T-cell (primary cell): ENCODE measurements at regions not wholly inside any gene's neighbourhood (a gene's known extent, or its start where the extent isn't known, plus 50 kb on each side); places are given as distances from the start of the nearest gene placed in this dataset.

Source experiments
- ATAC-seq, 4 experiments: fragments of 200-7000 bp in 3 of 4; fragments of 150-1000 bp in 1 of 4; cut with Tn5 transposase; replicated peaks in 1 of 4; 1 replicate in 3 of 4; 2 replicates in 1 of 4; pipeline ENCODE4 v1.10.0; 2021; ENCODE audit warnings: moderate library complexity in 3 of 4, mild to moderate bottlenecking in 2 of 4, moderate number of reproducible peaks in 1 of 4
- CTCF ChIA-PET, 2 donors: fragments of 300-600 bp; sonication (Branson Sonifier 250); formaldehyde crosslinking; loops; one replicate each; lab custom pipeline; 2022; ENCODE audit warnings: antibody characterized with exemption in 2 of 2; lab: Charles Lee
- POLR2A ChIA-PET, 2 donors: fragments of 300-600 bp; sonication (Branson Sonifier 250); formaldehyde crosslinking; loops; one replicate each; lab custom pipeline; 2022; ENCODE audit warnings: antibody characterized with exemption in 2 of 2; lab: Charles Lee
- DNase-seq, 35 experiments: peaks; one replicate each; pipeline versions ENCODE4 v3.0.0 to v3.0.0-alpha.2; 2013 to 2023
- H3K27ac ChIP-seq: one replicate; pipeline ENCODE4 v1.5.1; 2013; ENCODE audit warnings: low read length
- H3K27me3 ChIP-seq, 2 experiments: replicated peaks in 1 of 2; 1 replicate in 1 of 2; 2 replicates in 1 of 2; pipeline versions ENCODE4 v1.6.1 to v1.7.0; 2013; ENCODE audit warnings: low read length in 1 of 2, mixed read lengths in 1 of 2; ENCODE audit not compliant: control insufficient read depth in 2 of 2, insufficient read depth in 2 of 2; ENCODE audit errors: extremely low read depth in 1 of 2
- H3K36me3 ChIP-seq, 2 donors: 1 replicate in 1 of 2; 2 replicates in 1 of 2; pipeline versions ENCODE4 v1.6.1 to v1.7.0; 2013; ENCODE audit warnings: low read length in 1 of 2; ENCODE audit not compliant: control insufficient read depth in 2 of 2, insufficient read depth in 1 of 2; ENCODE audit errors: extremely low read depth in 1 of 2
- H3K4me1 ChIP-seq, 2 experiments: 1 replicate in 1 of 2; 2 replicates in 1 of 2; pipeline versions ENCODE4 v1.6.1 to v1.7.0; 2013; ENCODE audit warnings: low read length in 2 of 2, mixed read lengths in 1 of 2; ENCODE audit not compliant: insufficient read depth in 2 of 2, control insufficient read depth in 1 of 2; ENCODE audit errors: extremely low read depth in 1 of 2
- H3K4me3 ChIP-seq, 2 donors: 1 replicate in 1 of 2; 2 replicates in 1 of 2; pipeline versions ENCODE4 v1.5.1 to v1.7.0; 2013; ENCODE audit warnings: mild to moderate bottlenecking in 2 of 2, low read length in 1 of 2, moderate library complexity in 1 of 2; ENCODE audit not compliant: control insufficient read depth in 1 of 2; ENCODE audit errors: extremely low read depth in 1 of 2
- H3K9me3 ChIP-seq: 2 replicates; pipeline ENCODE4 v1.7.0; 2013
- H3K27ac Mint-ChIP-seq, 2 donors: one replicate each; pipeline ENCODE4 v1.8.0; 2020 to 2021; ENCODE audit warnings: mild to moderate bottlenecking in 2 of 2, mixed read lengths in 2 of 2
- H3K27me3 Mint-ChIP-seq, 2 donors: one replicate each; pipeline ENCODE4 v1.8.0; 2021 to 2022; ENCODE audit warnings: mixed read lengths in 2 of 2
- H3K36me3 Mint-ChIP-seq: one replicate; pipeline ENCODE4 v1.8.0; 2021; ENCODE audit warnings: mixed read lengths
- H3K4me1 Mint-ChIP-seq, 3 donors: one replicate each; pipeline ENCODE4 v1.8.0; 2020 to 2022; ENCODE audit warnings: mixed read lengths in 3 of 3, mild to moderate bottlenecking in 1 of 3
- H3K4me3 Mint-ChIP-seq, 3 donors: one replicate each; pipeline ENCODE4 v1.8.0; 2020 to 2022; ENCODE audit warnings: mild to moderate bottlenecking in 3 of 3, mixed read lengths in 3 of 3, moderate library complexity in 3 of 3
- H3K9me3 Mint-ChIP-seq, 3 donors: one replicate each; pipeline ENCODE4 v1.8.0; 2020 to 2022; ENCODE audit warnings: mixed read lengths in 3 of 3
- WGBS: methylation state at CpG from one replicate; pipeline ENCODE4 v1.1.5; 2013; ENCODE audit warnings: missing lambda C conversion rate; ENCODE audit not compliant: insufficient coverage; 5-methylcytosine and 5-hydroxymethylcytosine counted together

DNA sequence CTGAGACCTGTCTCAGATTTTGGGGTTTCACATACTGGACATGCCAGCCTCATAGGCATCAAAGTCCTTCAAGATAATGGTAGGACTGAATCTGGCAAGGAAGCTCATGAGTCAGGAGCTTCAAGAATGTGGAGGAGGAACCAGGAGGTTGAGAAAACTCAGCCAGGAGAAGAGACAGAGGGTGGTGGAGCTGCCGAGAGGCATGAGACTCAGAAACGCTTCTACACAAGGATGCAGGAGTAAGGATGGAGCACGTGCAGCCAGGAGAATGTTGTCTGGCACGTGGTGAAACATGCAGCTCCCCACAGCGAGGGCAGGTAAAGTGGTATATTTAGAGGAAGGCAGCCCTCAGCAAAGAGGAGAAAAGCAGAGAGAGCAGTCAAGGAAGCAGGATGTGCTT lies 148.7 kb upstream of the ISX start:
- ATAC-seq (no peak), DNase-seq (no peak)
- ChIA-PET POLR2A (no interaction called here), CTCF (no interaction called here)
- Histone ChIP-seq H3K27ac (no peak overlapping the region), H3K9me3 (no peaks in the 10 kb centered on the region), H3K36me3 (no peaks in the 10 kb centered on the region), H3K27me3 (peaks cover 0 to 5% of the 10 kb centered on the region in 2 experiments), H3K4me3 (no peak overlapping the region), H3K4me1 (no peaks in the 10 kb centered on the region)
- Mint-ChIP-seq H3K36me3 (no peaks in the 10 kb centered on the region), H3K27ac (no peak overlapping the region), H3K9me3 (peaks cover 0 to 8% (median 0%) of the 10 kb centered on the region in 3 donors), H3K4me3 (no peak overlapping the region), H3K4me1 (no peaks in the 10 kb centered on the region), H3K27me3 (peaks cover 6 to 18% of the 10 kb centered on the region in 2 donors)
- 68% methylated on average over 3 of the region's 5 CpGs for WGBS

DNA sequence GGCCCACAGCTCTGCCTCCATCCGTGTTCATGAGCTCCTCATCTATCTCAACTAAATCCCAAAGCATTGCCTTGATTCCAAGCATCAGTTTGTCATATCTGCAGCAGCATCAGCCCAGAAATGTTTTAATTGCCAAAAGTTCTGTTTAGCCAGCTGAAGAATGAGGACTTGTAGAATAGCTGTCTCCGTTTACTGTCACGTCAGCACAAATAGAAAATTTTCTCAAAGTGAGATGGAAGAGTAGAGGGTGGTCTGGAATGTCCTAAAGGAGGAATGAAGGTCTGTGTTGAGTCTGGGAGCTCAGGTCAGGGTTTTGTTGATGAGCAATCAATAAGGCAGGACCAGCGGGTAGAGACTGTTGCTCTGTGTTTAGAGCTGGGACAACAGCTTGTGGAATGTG lies 134.9 kb upstream of the ISX start:
- Mint-ChIP-seq H3K27ac (no peak overlapping the region), H3K4me3 (no peak overlapping the region), H3K9me3 (peaks cover 0 to 5% (median 4%) of the 10 kb centered on the region in 3 donors), H3K27me3 (peaks cover 0 to 4% of the 10 kb centered on the region in 2 donors), H3K4me1 (no peaks in the 10 kb centered on the region), H3K36me3 (no peaks in the 10 kb centered on the region)
- CTCF ChIA-PET: interaction anchor here in 1 of 2 donors (0.6 kb wide), 1 partner anchor 143 kb away, joined by 3 read pairs; no protein-coding TSS in a partner anchor
- POLR2A ChIA-PET: no interaction called here
- Histone ChIP-seq H3K36me3 (no peaks in the 10 kb centered on the region), H3K4me1 (no peaks in the 10 kb centered on the region), H3K27ac (no peak overlapping the region), H3K4me3 (no peak overlapping the region), H3K27me3 (no peaks in the 10 kb centered on the region), H3K9me3 (no peaks in the 10 kb centered on the region)
- DNase-seq (no peak), ATAC-seq (no peak)
- 77% methylated on average over 3 of the region's 4 CpGs for WGBS

DNA sequence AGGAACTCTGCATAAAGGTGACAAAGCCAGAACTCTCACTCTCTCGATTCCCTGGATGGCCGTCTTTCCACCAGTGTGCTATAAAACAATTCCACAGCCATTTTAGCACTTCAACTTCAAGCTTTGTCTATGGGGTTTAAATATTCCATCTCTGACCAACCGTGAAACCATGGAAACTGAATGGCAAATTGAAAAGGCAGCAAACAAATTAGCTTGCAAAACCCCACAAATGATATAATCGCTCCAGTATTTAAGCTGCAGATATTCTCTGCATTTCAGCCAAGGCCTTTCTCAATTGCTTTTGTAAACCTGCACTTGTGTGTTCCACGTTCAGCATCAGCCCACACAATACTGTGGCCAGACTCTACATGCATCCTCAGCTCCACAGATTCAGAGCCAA lies 131.7 kb upstream of the ISX start:
- Histone ChIP-seq H3K4me1 (no peaks in the 10 kb centered on the region), H3K9me3 (no peaks in the 10 kb centered on the region), H3K4me3 (no peak overlapping the region), H3K36me3 (no peaks in the 10 kb centered on the region), H3K27ac (no peak overlapping the region), H3K27me3 (no peaks in the 10 kb centered on the region)
- CTCF ChIA-PET: no interaction called here
- Mint-ChIP-seq H3K9me3 (peaks cover 4 to 6% (median 4%) of the 10 kb centered on the region in 3 donors), H3K4me3 (no peak overlapping the region), H3K27me3 (peaks cover 0 to 1% of the 10 kb centered on the region in 2 donors), H3K36me3 (no peaks in the 10 kb centered on the region), H3K27ac (no peak overlapping the region), H3K4me1 (no peaks in the 10 kb centered on the region)
- DNase-seq: no peak
- POLR2A ChIA-PET: no interaction called here
- WGBS: 53% methylated on average over 2 of the region's 5 CpGs
- ATAC-seq: no peak

DNA sequence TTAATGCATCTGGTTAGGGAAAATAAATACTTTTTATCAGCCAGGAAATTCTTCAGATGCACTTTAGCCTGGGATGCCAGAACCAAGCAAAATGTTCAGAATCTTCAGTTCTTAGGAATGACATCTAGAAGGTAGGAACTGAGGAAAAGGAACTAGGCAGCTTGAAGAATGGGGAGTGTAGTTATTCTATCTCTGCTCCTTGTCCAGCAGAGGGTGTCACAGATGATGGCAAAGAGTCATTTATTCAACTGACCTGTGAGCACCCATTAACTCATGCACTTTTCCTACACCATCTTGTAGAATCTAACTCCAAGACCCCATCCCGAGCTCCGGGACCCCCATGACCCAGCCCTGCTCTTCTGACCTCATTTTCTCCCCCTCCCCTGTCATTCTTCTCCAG lies 122.1 kb upstream of the ISX start:
- ChIA-PET POLR2A (interaction anchor here in 1 of 2 donors (0.6 kb wide), 1 partner anchor 177 kb away, joined by 3 read pairs; no protein-coding TSS in a partner anchor), CTCF (no interaction called here)
- Histone ChIP-seq H3K4me1 (no peaks in the 10 kb centered on the region), H3K27me3 (no peaks in the 10 kb centered on the region), H3K36me3 (no peaks in the 10 kb centered on the region), H3K4me3 (no peak overlapping the region), H3K9me3 (no peaks in the 10 kb centered on the region), H3K27ac (no peak overlapping the region)
- DNase-seq (no peak), ATAC-seq (no peak)
- Mint-ChIP-seq H3K4me1 (no peaks in the 10 kb centered on the region), H3K9me3 (peaks cover 3 to 13% (median 10%) of the 10 kb centered on the region in 3 donors), H3K27me3 (peaks cover 0 to 12% of the 10 kb centered on the region in 2 donors), H3K27ac (no peak overlapping the region), H3K4me3 (no peak overlapping the region), H3K36me3 (no peaks in the 10 kb centered on the region)
- WGBS: 75% methylated on average over 2 of the region's 2 CpGs

DNA sequence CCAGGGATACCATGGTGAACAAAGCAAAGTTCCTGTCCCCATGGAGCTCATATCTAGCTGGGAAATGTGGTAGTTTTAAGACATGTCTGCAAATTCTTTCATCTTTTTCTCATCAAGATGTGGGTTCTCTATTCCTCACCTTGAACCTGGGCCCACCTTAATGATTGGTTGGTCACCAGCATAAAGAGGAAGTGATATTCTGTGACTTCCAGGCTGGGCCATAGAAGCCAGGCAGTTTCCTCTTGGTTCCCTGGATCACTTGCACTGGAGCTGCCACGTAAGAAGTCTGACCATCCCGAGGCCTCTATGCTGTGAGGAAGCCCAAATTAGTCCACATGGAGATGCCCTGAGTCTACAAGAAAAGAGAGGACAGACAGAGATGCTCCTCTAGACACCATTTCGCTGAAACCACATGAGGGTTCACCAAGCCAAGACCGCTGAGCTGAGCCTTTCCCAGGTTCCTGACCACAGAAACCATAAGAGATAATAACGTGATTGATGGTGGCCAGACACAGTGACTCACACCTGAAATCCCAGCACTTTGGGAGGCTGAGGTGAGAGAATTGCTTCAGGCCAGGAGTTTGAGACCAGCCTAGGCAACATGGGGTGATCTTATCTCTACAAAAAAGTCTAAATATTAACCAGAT lies 119.5 kb upstream of the ISX start:
- H3K27ac ChIP-seq: no peak overlapping the region
- no peak for ATAC-seq
- H3K4me3 Mint-ChIP-seq: no peak overlapping the region
- no peak overlapping the region for H3K4me3 ChIP-seq
- H3K36me3 ChIP-seq: no peaks in the 10 kb centered on the region
- no peaks in the 10 kb centered on the region for H3K27me3 ChIP-seq
- H3K9me3 ChIP-seq: no peaks in the 10 kb centered on the region
- peaks cover 3 to 9% of the 10 kb centered on the region in 2 donors for H3K27me3 Mint-ChIP-seq
- WGBS: 67% methylated on average over 1 of the region's 5 CpGs
- no peaks in the 10 kb centered on the region for H3K9me3 Mint-ChIP-seq
- H3K27ac Mint-ChIP-seq: no peak overlapping the region
- ChIA-PET CTCF (no interaction called here), POLR2A (no interaction called here)
- H3K4me1 ChIP-seq: no peaks in the 10 kb centered on the region
- no peaks in the 10 kb centered on the region for H3K4me1 Mint-ChIP-seq
- DNase-seq: no peak
- no peaks in the 10 kb centered on the region for H3K36me3 Mint-ChIP-seq

DNA sequence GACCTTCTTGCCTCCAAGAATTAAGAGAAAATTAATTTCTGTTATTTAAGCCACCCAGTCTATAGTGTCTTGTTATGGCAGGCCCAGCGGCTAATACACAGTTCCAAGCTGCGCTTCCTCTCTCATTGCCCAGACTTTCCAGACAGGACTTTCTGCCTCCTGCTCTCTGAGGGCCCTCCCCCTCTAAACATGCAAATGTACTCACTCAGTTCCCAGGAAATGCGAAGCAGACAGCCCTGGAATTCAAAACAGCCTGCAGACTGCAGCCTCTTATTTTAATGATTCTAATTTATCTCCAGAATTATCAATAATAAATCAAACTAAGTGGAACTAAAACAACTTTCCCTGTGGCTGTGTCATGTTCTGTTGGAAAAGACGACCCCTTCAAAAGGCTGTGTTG lies 115.5 kb upstream of the ISX start:
- no peaks in the 10 kb centered on the region for H3K9me3 ChIP-seq
- no peak overlapping the region for H3K27ac ChIP-seq
- 93% methylated on average over 2 of the region's 4 CpGs for WGBS
- no peaks in the 10 kb centered on the region for H3K36me3 ChIP-seq
- ATAC-seq: no peak
- H3K4me1 ChIP-seq: no peaks in the 10 kb centered on the region
- Mint-ChIP-seq H3K4me1 (no peaks in the 10 kb centered on the region), H3K4me3 (no peak overlapping the region), H3K9me3 (no peaks in the 10 kb centered on the region), H3K36me3 (no peaks in the 10 kb centered on the region), H3K27me3 (peaks cover 3 to 4% of the 10 kb centered on the region in 2 donors), H3K27ac (no peak overlapping the region)
- CTCF ChIA-PET: no interaction called here
- DNase-seq: no peak
- POLR2A ChIA-PET: no interaction called here
- H3K27me3 ChIP-seq: peaks cover 0 to 2% of the 10 kb centered on the region in 2 experiments
- H3K4me3 ChIP-seq: no peak overlapping the region
